Upper lobe of left lung (tissue), 6 donors: ENCODE measurements at regions not wholly inside any gene's neighbourhood (a gene's known extent, or its start where the extent isn't known, plus 50 kb on each side); places are given as distances from the start of the nearest gene placed in this dataset.

ENCODE experiments used
- ATAC-seq, 2 donors: fragments of 200-7000 bp; cut with Tn5 transposase; one replicate each; pipeline ENCODE4 v1.9.1; 2022; ENCODE audit warnings: mild to moderate bottlenecking in 2 of 2, moderate library complexity in 2 of 2; ENCODE audit not compliant: low FRiP score in 2 of 2
- DNase-seq, 2 donors: peaks; one replicate each; pipeline ENCODE4 v3.0.0-alpha.2; 2019 to 2020
- H3K27ac ChIP-seq, 4 donors: fragments of 200-600 bp; sonication (generic); one replicate each; pipeline ENCODE4 v1.5.1; 2016 to 2019
- H3K27me3 ChIP-seq, 4 donors: fragments of 200-600 bp; sonication (generic); one replicate each; pipeline ENCODE4 v1.5.1; 2017 to 2019
- H3K36me3 ChIP-seq, 4 donors: fragments of 200-600 bp; sonication (generic); one replicate each; pipeline ENCODE4 v1.5.1; 2016 to 2019
- H3K4me1 ChIP-seq, 4 donors: fragments of 200-600 bp; sonication (generic); one replicate each; pipeline ENCODE4 v1.5.1; 2018 to 2019
- H3K4me3 ChIP-seq, 4 donors: fragments of 200-600 bp; sonication (generic); one replicate each; pipeline ENCODE4 v1.5.1; 2017 to 2019; ENCODE audit warnings: mild to moderate bottlenecking in 2 of 4, moderate library complexity in 1 of 4
- H3K9me3 ChIP-seq, 4 donors: fragments of 200-600 bp; sonication (generic); one replicate each; pipeline ENCODE4 v1.5.1; 2018 to 2019
- CTCF ChIP-seq, 6 experiments: fragments of 450-650 bp in 4 of 6; fragments of 200-600 bp in 2 of 6; sonication (generic) in 2 of 6; IDR thresholded peaks; one replicate each; pipeline ENCODE4 v1.5.1; 2016 to 2019; ENCODE audit warnings: antibody characterized with exemption in 6 of 6
- EP300 ChIP-seq, 4 donors: sonication (generic); formaldehyde crosslinking; IDR thresholded peaks; one replicate each; pipeline ENCODE4 v1.5.1; 2017; ENCODE audit warnings: antibody characterized with exemption in 4 of 4, control low read depth in 2 of 4
- POLR2A ChIP-seq, 4 donors: fragments of 450-650 bp; IDR thresholded peaks; one replicate each; pipeline ENCODE4 v1.5.1; 2016 to 2017; ENCODE audit warnings: antibody characterized with exemption in 4 of 4, mild to moderate bottlenecking in 2 of 4
- POLR2AphosphoS5 ChIP-seq, 2 donors: sonication (generic); formaldehyde crosslinking; IDR thresholded peaks; one replicate each; pipeline ENCODE4 v1.5.1; 2017; ENCODE audit warnings: antibody characterized with exemption in 2 of 2
- WGBS, 2 donors: methylation state at CpG; one replicate each; pipeline ENCODE4 v1.1.5; 2017 to 2018; 5-methylcytosine and 5-hydroxymethylcytosine counted together
- donor health status: DM: no; HTN: no; CAD: no; lungs with moderate emphysema.
- donor health status: DM: no; HTN: yes; CAD: no; lungs with severe emphysema.

- Histone ChIP-seq H3K4me3 (no peak overlapping the region), H3K27me3 (no peaks in the 10 kb centered on the region), H3K9me3 (no peaks in the 10 kb centered on the region), H3K36me3 (no peaks in the 10 kb centered on the region), H3K4me1 (peaks cover 0 to 7% (median 0%) of the 10 kb centered on the region in 4 donors), H3K27ac (no peak overlapping the region)
- WGBS, 2 donors, result 90 to 93% methylated on average over 5 of the region's 5 CpGs
- TF ChIP-seq POLR2AphosphoS5 (IDR thresholded peaks at IDR 0.05), result no peak
- no peak for TF ChIP-seq CTCF (IDR thresholded peaks at IDR 0.05)
- no peak for TF ChIP-seq EP300 (IDR thresholded peaks at IDR 0.05)
- TF ChIP-seq POLR2A (IDR thresholded peaks at IDR 0.05), result no peak
- ATAC-seq (no peak), DNase-seq (no peak)
Measured at GRCh38 chr6:151671195-151671594, 136.3 kb upstream of the ESR1 start.

- Histone ChIP-seq H3K4me1 (peaks cover 0 to 7% (median 0%) of the 10 kb centered on the region in 4 donors), H3K27me3 (no peaks in the 10 kb centered on the region), H3K36me3 (no peaks in the 10 kb centered on the region), H3K9me3 (no peaks in the 10 kb centered on the region), H3K4me3 (no peak overlapping the region), H3K27ac (no peak overlapping the region)
- TF ChIP-seq POLR2AphosphoS5 (IDR thresholded peaks at IDR 0.05) (no peak), POLR2A (IDR thresholded peaks at IDR 0.05) (no peak), EP300 (IDR thresholded peaks at IDR 0.05) (no peak), CTCF (IDR thresholded peaks at IDR 0.05) (no peak)
- DNase-seq, result no peak
- ATAC-seq, result no peak
- 74 to 84% methylated on average over 3 of the region's 3 CpGs for WGBS, 2 donors
Measured at GRCh38 chr6:151674578-151674977, 132.9 kb upstream of the ESR1 start.

GRCh38 chr6:151675746-151676459 lies 131.6 kb upstream of the ESR1 start:
- peak in 1 of 2 donors; percentile 71 for DNase-seq
- H3K9me3 ChIP-seq, result no peaks in the 10 kb centered on the region
- H3K4me1 ChIP-seq, result peaks cover 0 to 9% (median 2%) of the 10 kb centered on the region in 4 donors
- no peak overlapping the region for H3K4me3 ChIP-seq
- ATAC-seq, result peak; percentile 78 to 83
- WGBS, 2 donors, result 41 to 63% methylated on average over 8 of the region's 8 CpGs
- no peak overlapping the region for H3K27ac ChIP-seq
- no peaks in the 10 kb centered on the region for H3K27me3 ChIP-seq
- no peak for TF ChIP-seq POLR2AphosphoS5 (IDR thresholded peaks at IDR 0.05)
- peak; percentile 58 to 80 (median 72) for TF ChIP-seq CTCF (IDR thresholded peaks at IDR 0.05)
- no peak for TF ChIP-seq EP300 (IDR thresholded peaks at IDR 0.05)
- TF ChIP-seq POLR2A (IDR thresholded peaks at IDR 0.05), result no peak
- no peaks in the 10 kb centered on the region for H3K36me3 ChIP-seq

- TF ChIP-seq POLR2A (IDR thresholded peaks at IDR 0.05), result no peak
- TF ChIP-seq EP300 (IDR thresholded peaks at IDR 0.05), result no peak
- Histone ChIP-seq H3K27ac (no peak overlapping the region), H3K4me1 (peaks cover 4 to 15% (median 8%) of the 10 kb centered on the region in 4 donors), H3K27me3 (no peaks in the 10 kb centered on the region), H3K4me3 (no peak overlapping the region), H3K9me3 (no peaks in the 10 kb centered on the region), H3K36me3 (no peaks in the 10 kb centered on the region)
- DNase-seq, result no peak
- WGBS, 2 donors, result 57 to 70% methylated on average over 7 of the region's 7 CpGs
- ATAC-seq, result no peak
Measured at GRCh38 chr6:151676460-151676945, 131.0 kb upstream of the ESR1 start.

DNA sequence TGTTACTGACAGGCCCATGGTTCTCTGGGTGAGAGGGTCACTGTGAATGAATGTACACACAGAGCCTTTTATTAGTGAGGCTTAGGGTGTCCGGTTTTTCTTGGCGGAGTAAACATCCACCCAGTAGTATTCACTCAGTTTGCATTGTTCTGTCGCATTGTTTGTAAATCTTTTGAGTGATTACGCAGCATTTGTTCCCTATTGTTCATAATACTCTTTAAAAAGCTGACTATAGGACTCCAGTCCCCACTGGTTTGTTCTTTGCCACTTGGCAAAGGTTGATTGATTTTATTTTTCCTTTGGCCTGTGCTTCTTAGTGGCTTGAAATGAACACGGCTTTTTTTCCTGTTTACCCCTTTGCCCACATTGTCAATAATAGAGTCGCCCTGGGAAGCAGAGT lies 130.1 kb upstream of the ESR1 start:
- 54 to 62% methylated on average over 6 of the region's 6 CpGs for WGBS, 2 donors
- Histone ChIP-seq H3K36me3 (no peaks in the 10 kb centered on the region), H3K9me3 (no peaks in the 10 kb centered on the region), H3K4me3 (no peak overlapping the region), H3K27me3 (no peaks in the 10 kb centered on the region), H3K27ac (no peak overlapping the region), H3K4me1 (peaks cover 7 to 19% (median 13%) of the 10 kb centered on the region in 4 donors)
- ATAC-seq (no peak), DNase-seq (no peak)
- no peak for TF ChIP-seq EP300 (IDR thresholded peaks at IDR 0.05)
- TF ChIP-seq POLR2AphosphoS5 (IDR thresholded peaks at IDR 0.05), result peak in 1 of 2 donors; percentile 9
- TF ChIP-seq POLR2A (IDR thresholded peaks at IDR 0.05), result no peak
- TF ChIP-seq CTCF (IDR thresholded peaks at IDR 0.05), result no peak
